Astrocyte (in vitro differentiated cells and primary cell): ENCODE measurements at regions not wholly inside any gene's neighbourhood (a gene's known extent, or its start where the extent isn't known, plus 50 kb on each side); places are given as distances from the start of the nearest gene placed in this dataset.

Source experiments
- DNase-seq: peaks from one replicate; pipeline ENCODE4 v3.0.0-alpha.2; 2010; ENCODE audit warnings: low read depth
- FAIRE-seq: peaks from 2 replicates; lab custom pipeline; 2011; peaks lifted over from hg19 to GRCh38; lab: Jason Lieb, UNC
- H2AFZ ChIP-seq: 2 replicates; pipeline ENCODE4 v1.6.0; 2012; ENCODE audit warnings: low read depth, low read length, inconsistent platforms
- H3K27ac ChIP-seq: 2 replicates; pipeline ENCODE4 v1.5.1; 2011; ENCODE audit warnings: low read depth, low read length, inconsistent platforms
- H3K27me3 ChIP-seq: 2 replicates; pipeline ENCODE4 v1.6.0; 2011; ENCODE audit warnings: low read length, inconsistent platforms; ENCODE audit not compliant: insufficient read depth
- H3K36me3 ChIP-seq: 2 replicates; pipeline ENCODE4 v1.5.1; 2011; ENCODE audit warnings: low read length, inconsistent platforms; ENCODE audit not compliant: insufficient read depth
- H3K4me1 ChIP-seq: 2 replicates; pipeline ENCODE4 v1.5.1; 2011; ENCODE audit warnings: low read length, inconsistent platforms; ENCODE audit not compliant: insufficient read depth
- H3K4me2 ChIP-seq: 2 replicates; pipeline ENCODE4 v1.6.0; 2012; ENCODE audit warnings: low read length, inconsistent platforms
- H3K4me3 ChIP-seq: 2 replicates; pipeline ENCODE4 v1.5.1; 2011; ENCODE audit warnings: low read depth, mild to moderate bottlenecking, low read length, inconsistent platforms; ENCODE audit not compliant: insufficient read depth
- H3K79me2 ChIP-seq: 2 replicates; pipeline ENCODE4 v1.6.0; 2012; ENCODE audit warnings: mild to moderate bottlenecking, low read length, inconsistent platforms; ENCODE audit not compliant: insufficient read depth
- H3K9ac ChIP-seq: 2 replicates; pipeline ENCODE4 v1.6.0; 2012; ENCODE audit warnings: mild to moderate bottlenecking, low read length, inconsistent platforms
- H3K9me3 ChIP-seq: 2 replicates; pipeline ENCODE4 v1.5.1; 2012; ENCODE audit warnings: low read depth, mild to moderate bottlenecking, low read length, inconsistent platforms; ENCODE audit not compliant: insufficient read depth
- H4K20me1 ChIP-seq: 2 replicates; pipeline ENCODE4 v1.6.0; 2012; ENCODE audit warnings: low read length, inconsistent platforms; ENCODE audit not compliant: insufficient read depth
- H3K27ac Mint-ChIP-seq: one replicate; pipeline ENCODE4 v1.8.0; 2021; ENCODE audit warnings: mild to moderate bottlenecking, mixed read lengths; ENCODE audit not compliant: unreplicated experiment
- H3K27me3 Mint-ChIP-seq: one replicate; pipeline ENCODE4 v1.8.0; 2021; ENCODE audit warnings: low read depth, mixed read lengths; ENCODE audit not compliant: unreplicated experiment
- H3K36me3 Mint-ChIP-seq: one replicate; pipeline ENCODE4 v1.8.0; 2021; ENCODE audit warnings: low read depth, mixed read lengths; ENCODE audit not compliant: unreplicated experiment
- H3K4me1 Mint-ChIP-seq: one replicate; pipeline ENCODE4 v1.8.0; 2021; ENCODE audit warnings: low read depth, mixed read lengths; ENCODE audit not compliant: unreplicated experiment
- H3K4me3 Mint-ChIP-seq: one replicate; pipeline ENCODE4 v1.8.0; 2021; ENCODE audit warnings: mild to moderate bottlenecking, moderate library complexity, mixed read lengths; ENCODE audit not compliant: unreplicated experiment
- H3K9me3 Mint-ChIP-seq: one replicate; pipeline ENCODE4 v1.8.0; 2021; ENCODE audit warnings: mild to moderate bottlenecking, mixed read lengths; ENCODE audit not compliant: unreplicated experiment
- EZH2 ChIP-seq: IDR thresholded peaks from 2 replicates; pipeline ENCODE4 v1.6.1; 2012; ENCODE audit warnings: mild to moderate bottlenecking, low read length, inconsistent platforms; ENCODE audit not compliant: insufficient read depth
- TF ChIP-seq, protein P1 (sequence below): IDR thresholded peaks from 2 replicates; pipeline ENCODE4 v1.5.1; 2011; ENCODE audit warnings: low read depth, mild to moderate bottlenecking, inconsistent platforms, low read length, moderate library complexity; ENCODE audit not compliant: insufficient read depth

DNA sequence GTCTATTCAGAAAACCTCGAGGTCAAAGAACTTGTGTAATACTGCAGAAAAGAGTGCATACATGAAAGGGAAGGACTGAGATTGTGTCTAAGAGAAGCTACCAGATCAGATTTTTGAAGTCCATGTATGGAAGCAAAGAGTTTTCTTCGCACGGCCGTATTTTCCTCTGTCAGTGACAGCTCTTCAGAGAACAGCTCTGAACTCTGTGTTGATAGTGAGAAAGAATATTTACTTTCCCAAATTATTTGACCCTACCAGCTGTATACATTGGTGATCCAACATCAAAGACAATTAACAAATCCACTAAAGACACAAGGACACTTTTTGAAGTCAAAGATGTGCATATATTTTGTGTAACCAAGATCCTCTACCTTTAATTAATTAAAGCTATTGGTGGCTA, 107.8 kb upstream of the PSMD7 start:
- H3K4me2 ChIP-seq: no peak overlapping the region
- Mint-ChIP-seq H3K4me1 (no peaks in the 10 kb centered on the region), H3K4me3 (no peak overlapping the region), H3K36me3 (no peaks in the 10 kb centered on the region), H3K27ac (no peak overlapping the region), H3K9me3 (peaks cover 5% of the 10 kb centered on the region), H3K27me3 (peaks cover 5% of the 10 kb centered on the region)
- H2AFZ ChIP-seq: no peak overlapping the region
- no peaks in the 10 kb centered on the region for H3K36me3 ChIP-seq
- no peak for DNase-seq
- H3K27me3 ChIP-seq: no peaks in the 10 kb centered on the region
- H3K79me2 ChIP-seq: no peaks in the 10 kb centered on the region
- H3K4me3 ChIP-seq: no peak overlapping the region
- H3K9me3 ChIP-seq: no peaks in the 10 kb centered on the region
- no peaks in the 10 kb centered on the region for H4K20me1 ChIP-seq
- H3K27ac ChIP-seq: no peak overlapping the region
- H3K4me1 ChIP-seq: no peaks in the 10 kb centered on the region
- no peak for TF ChIP-seq EZH2
- TF ChIP-seq, protein P1, sequence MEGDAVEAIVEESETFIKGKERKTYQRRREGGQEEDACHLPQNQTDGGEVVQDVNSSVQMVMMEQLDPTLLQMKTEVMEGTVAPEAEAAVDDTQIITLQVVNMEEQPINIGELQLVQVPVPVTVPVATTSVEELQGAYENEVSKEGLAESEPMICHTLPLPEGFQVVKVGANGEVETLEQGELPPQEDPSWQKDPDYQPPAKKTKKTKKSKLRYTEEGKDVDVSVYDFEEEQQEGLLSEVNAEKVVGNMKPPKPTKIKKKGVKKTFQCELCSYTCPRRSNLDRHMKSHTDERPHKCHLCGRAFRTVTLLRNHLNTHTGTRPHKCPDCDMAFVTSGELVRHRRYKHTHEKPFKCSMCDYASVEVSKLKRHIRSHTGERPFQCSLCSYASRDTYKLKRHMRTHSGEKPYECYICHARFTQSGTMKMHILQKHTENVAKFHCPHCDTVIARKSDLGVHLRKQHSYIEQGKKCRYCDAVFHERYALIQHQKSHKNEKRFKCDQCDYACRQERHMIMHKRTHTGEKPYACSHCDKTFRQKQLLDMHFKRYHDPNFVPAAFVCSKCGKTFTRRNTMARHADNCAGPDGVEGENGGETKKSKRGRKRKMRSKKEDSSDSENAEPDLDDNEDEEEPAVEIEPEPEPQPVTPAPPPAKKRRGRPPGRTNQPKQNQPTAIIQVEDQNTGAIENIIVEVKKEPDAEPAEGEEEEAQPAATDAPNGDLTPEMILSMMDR: no peak
- FAIRE-seq: no peak
- H3K9ac ChIP-seq: no peak overlapping the region

GRCh38 chr16:74186561-74186971, 110.0 kb upstream of the PSMD7 start:
- no peak overlapping the region for H2AFZ ChIP-seq
- H3K79me2 ChIP-seq: no peaks in the 10 kb centered on the region
- no peak for TF ChIP-seq EZH2
- TF ChIP-seq, protein P1: no peak
- no peaks in the 10 kb centered on the region for H3K36me3 ChIP-seq
- Mint-ChIP-seq H3K4me1 (no peaks in the 10 kb centered on the region), H3K4me3 (no peak overlapping the region), H3K27ac (no peak overlapping the region), H3K27me3 (peaks cover 5% of the 10 kb centered on the region), H3K9me3 (peaks cover 7% of the 10 kb centered on the region), H3K36me3 (no peaks in the 10 kb centered on the region)
- H3K27ac ChIP-seq: no peak overlapping the region
- DNase-seq: no peak
- no peaks in the 10 kb centered on the region for H3K4me1 ChIP-seq
- no peaks in the 10 kb centered on the region for H3K9me3 ChIP-seq
- no peak overlapping the region for H3K4me3 ChIP-seq
- H3K27me3 ChIP-seq: no peaks in the 10 kb centered on the region
- H3K9ac ChIP-seq: no peak overlapping the region
- no peaks in the 10 kb centered on the region for H4K20me1 ChIP-seq
- no peak overlapping the region for H3K4me2 ChIP-seq
- FAIRE-seq: no peak

DNA sequence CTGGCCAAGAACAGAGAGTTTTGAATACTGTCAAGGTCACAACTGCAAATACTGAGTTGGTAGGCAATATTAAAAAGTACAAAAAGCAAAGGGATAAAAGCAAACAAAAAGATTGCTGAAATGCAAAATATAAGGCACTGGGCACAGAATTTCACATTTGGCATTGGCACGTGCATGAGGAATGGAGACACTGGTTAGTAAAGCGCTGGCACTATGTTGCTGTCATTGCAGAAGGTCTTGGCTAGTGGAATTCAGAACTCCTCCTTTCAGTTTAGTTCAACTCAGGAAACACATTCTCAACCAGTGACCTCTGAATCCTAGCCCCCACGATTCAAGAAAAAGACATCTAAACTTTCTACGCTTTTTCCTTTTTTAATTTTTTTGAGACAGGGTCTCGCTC, 111.8 kb upstream of the PSMD7 start:
- TF ChIP-seq, protein P1: no peak
- TF ChIP-seq EZH2: no peak
- Histone ChIP-seq H3K9ac (no peak overlapping the region), H3K4me3 (no peak overlapping the region), H3K4me1 (no peaks in the 10 kb centered on the region), H3K9me3 (no peaks in the 10 kb centered on the region), H3K27me3 (no peaks in the 10 kb centered on the region), H3K27ac (no peak overlapping the region), H2AFZ (no peak overlapping the region), H3K4me2 (no peak overlapping the region), H3K79me2 (no peaks in the 10 kb centered on the region), H3K36me3 (no peaks in the 10 kb centered on the region), H4K20me1 (no peaks in the 10 kb centered on the region)
- FAIRE-seq (no peak), DNase-seq (no peak)
- no peak overlapping the region for H3K4me3 Mint-ChIP-seq
- H3K4me1 Mint-ChIP-seq: no peaks in the 10 kb centered on the region
- H3K36me3 Mint-ChIP-seq: no peaks in the 10 kb centered on the region
- H3K9me3 Mint-ChIP-seq: peaks cover 4% of the 10 kb centered on the region
- no peak overlapping the region for H3K27ac Mint-ChIP-seq
- no peaks in the 10 kb centered on the region for H3K27me3 Mint-ChIP-seq
